Panc1 (cell line): ENCODE measurements at regions not wholly inside any gene's neighbourhood (a gene's known extent, or its start where the extent isn't known, plus 50 kb on each side); places are given as distances from the start of the nearest gene placed in this dataset.

ENCODE experiments used
- ATAC-seq: fragments of 200-7000 bp; cut with Tn5 transposase; 2 replicates; pipeline ENCODE4 v1.9.1; 2020; ENCODE audit warnings: mild to moderate bottlenecking, moderate library complexity
- BruUV-seq: library from RNA; stranded (reverse); fragments of 400-500 nt; replicated peaks from 2 replicates; lab custom pipeline; 2021; lab: Mats Ljungman, UMichigan
- CTCF ChIA-PET: fragments of 300-600 bp; sonication (Branson Sonifier 250); formaldehyde crosslinking; loops from one replicate; lab custom pipeline; 2022; ENCODE audit warnings: antibody characterized with exemption; lab: Charles Lee
- POLR2A ChIA-PET: fragments of 300-600 bp; sonication (Branson Sonifier 250); formaldehyde crosslinking; loops from one replicate; lab custom pipeline; 2022; ENCODE audit warnings: antibody characterized with exemption; lab: Charles Lee
- DNase-seq: peaks from one replicate; pipeline ENCODE4 v3.0.0-alpha.2; 2010; ENCODE audit warnings: low read depth, low spot score
- H3K27ac ChIP-seq: 2 replicates; pipeline ENCODE4 v1.5.1; 2011; ENCODE audit warnings: mild to moderate bottlenecking, low read length, inconsistent platforms
- H3K27me3 ChIP-seq: fragments of 200-500 bp; sonication (Bioruptor generic); 2 replicates; pipeline ENCODE4 v1.6.0; 2014; ENCODE audit warnings: low read length, inconsistent platforms; ENCODE audit not compliant: control insufficient read depth, insufficient read depth
- H3K36me3 ChIP-seq: fragments of 200-500 bp; sonication (Bioruptor generic); 2 replicates; pipeline ENCODE4 v1.5.1; 2014; ENCODE audit warnings: inconsistent platforms, mild to moderate bottlenecking, low read length, moderate library complexity; ENCODE audit not compliant: control insufficient read depth, insufficient read depth
- H3K4me1 ChIP-seq: 2 replicates; pipeline ENCODE4 v1.5.1; 2011; ENCODE audit warnings: inconsistent platforms, mild to moderate bottlenecking, low read length, moderate library complexity; ENCODE audit not compliant: control insufficient read depth, insufficient read depth
- H3K4me3 ChIP-seq, 2 experiments: 2 replicates each; pipeline ENCODE4 v1.5.1; 2011 to 2012; ENCODE audit warnings: low read depth in 2 of 2, low read length in 2 of 2, mild to moderate bottlenecking in 2 of 2, inconsistent platforms in 1 of 2, moderate library complexity in 1 of 2
- H3K9me3 ChIP-seq: fragments of 200-500 bp; sonication (Bioruptor generic); 2 replicates; pipeline ENCODE4 v1.5.1; 2014; ENCODE audit warnings: low read depth, mild to moderate bottlenecking, inconsistent platforms, low read length, moderate library complexity; ENCODE audit not compliant: control insufficient read depth, insufficient read depth
- POLR2AphosphoS5 ChIP-seq: IDR thresholded peaks from 2 replicates; pipeline ENCODE4 v1.6.1; 2012; ENCODE audit warnings: mild to moderate bottlenecking, low read depth, low read length, moderate library complexity
- SIN3A ChIP-seq: IDR thresholded peaks from 2 replicates; pipeline ENCODE4 v1.6.1; 2012; ENCODE audit warnings: low read depth, mild to moderate bottlenecking, low read length, moderate library complexity, borderline replicate concordance; ENCODE audit not compliant: insufficient read depth
- TCF7L2 ChIP-seq: IDR thresholded peaks from 2 replicates; pipeline ENCODE4 v1.6.1; 2011; ENCODE audit warnings: mild to moderate bottlenecking, low read depth, low read length, inconsistent platforms
- in situ Hi-C: cut with HindIII; loops from 2 replicates; pipeline ENCODE4 v1.10.0; 2016; ENCODE audit warnings: low sequenced_read_pairs, low pct_unique_long_range_greater_than_20kb
- intact Hi-C: fragments of 100-400 bp; cut with micrococcal nuclease; formaldehyde crosslinking; loops from one replicate; pipeline ENCODE4 v1.10.0; 2022; ENCODE audit not compliant: unreplicated experiment
- TF ChIP-seq, protein P1 (sequence below): fragments of 450-650 bp; IDR thresholded peaks from 2 replicates; pipeline ENCODE4 v1.5.1; 2017; ENCODE audit warnings: mild to moderate bottlenecking
- TF ChIP-seq, protein P2 (sequence below), 2 experiments: IDR thresholded peaks; 2 replicates each; pipeline ENCODE4 v1.6.1; 2011 to 2012; ENCODE audit warnings: low read depth in 2 of 2, control low read depth in 1 of 2, low read length in 1 of 2, mild to moderate bottlenecking in 1 of 2, moderate library complexity in 1 of 2; ENCODE audit not compliant: insufficient read depth in 1 of 2

GRCh38 chr4:176894498-176894897 lies 101.8 kb upstream of the VEGFC start:
- ChIA-PET CTCF (no interaction called here), POLR2A (no interaction called here)
- intact Hi-C loops, result no loop called here
- DNase-seq (no peak), ATAC-seq (no peak)
- H3K36me3 ChIP-seq, result no peaks in the 10 kb centered on the region
- no peaks in the 10 kb centered on the region for H3K27me3 ChIP-seq
- no peak overlapping the region for H3K4me3 ChIP-seq
- TF ChIP-seq, protein P1, sequence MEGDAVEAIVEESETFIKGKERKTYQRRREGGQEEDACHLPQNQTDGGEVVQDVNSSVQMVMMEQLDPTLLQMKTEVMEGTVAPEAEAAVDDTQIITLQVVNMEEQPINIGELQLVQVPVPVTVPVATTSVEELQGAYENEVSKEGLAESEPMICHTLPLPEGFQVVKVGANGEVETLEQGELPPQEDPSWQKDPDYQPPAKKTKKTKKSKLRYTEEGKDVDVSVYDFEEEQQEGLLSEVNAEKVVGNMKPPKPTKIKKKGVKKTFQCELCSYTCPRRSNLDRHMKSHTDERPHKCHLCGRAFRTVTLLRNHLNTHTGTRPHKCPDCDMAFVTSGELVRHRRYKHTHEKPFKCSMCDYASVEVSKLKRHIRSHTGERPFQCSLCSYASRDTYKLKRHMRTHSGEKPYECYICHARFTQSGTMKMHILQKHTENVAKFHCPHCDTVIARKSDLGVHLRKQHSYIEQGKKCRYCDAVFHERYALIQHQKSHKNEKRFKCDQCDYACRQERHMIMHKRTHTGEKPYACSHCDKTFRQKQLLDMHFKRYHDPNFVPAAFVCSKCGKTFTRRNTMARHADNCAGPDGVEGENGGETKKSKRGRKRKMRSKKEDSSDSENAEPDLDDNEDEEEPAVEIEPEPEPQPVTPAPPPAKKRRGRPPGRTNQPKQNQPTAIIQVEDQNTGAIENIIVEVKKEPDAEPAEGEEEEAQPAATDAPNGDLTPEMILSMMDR, result no peak
- TF ChIP-seq, protein P2, sequence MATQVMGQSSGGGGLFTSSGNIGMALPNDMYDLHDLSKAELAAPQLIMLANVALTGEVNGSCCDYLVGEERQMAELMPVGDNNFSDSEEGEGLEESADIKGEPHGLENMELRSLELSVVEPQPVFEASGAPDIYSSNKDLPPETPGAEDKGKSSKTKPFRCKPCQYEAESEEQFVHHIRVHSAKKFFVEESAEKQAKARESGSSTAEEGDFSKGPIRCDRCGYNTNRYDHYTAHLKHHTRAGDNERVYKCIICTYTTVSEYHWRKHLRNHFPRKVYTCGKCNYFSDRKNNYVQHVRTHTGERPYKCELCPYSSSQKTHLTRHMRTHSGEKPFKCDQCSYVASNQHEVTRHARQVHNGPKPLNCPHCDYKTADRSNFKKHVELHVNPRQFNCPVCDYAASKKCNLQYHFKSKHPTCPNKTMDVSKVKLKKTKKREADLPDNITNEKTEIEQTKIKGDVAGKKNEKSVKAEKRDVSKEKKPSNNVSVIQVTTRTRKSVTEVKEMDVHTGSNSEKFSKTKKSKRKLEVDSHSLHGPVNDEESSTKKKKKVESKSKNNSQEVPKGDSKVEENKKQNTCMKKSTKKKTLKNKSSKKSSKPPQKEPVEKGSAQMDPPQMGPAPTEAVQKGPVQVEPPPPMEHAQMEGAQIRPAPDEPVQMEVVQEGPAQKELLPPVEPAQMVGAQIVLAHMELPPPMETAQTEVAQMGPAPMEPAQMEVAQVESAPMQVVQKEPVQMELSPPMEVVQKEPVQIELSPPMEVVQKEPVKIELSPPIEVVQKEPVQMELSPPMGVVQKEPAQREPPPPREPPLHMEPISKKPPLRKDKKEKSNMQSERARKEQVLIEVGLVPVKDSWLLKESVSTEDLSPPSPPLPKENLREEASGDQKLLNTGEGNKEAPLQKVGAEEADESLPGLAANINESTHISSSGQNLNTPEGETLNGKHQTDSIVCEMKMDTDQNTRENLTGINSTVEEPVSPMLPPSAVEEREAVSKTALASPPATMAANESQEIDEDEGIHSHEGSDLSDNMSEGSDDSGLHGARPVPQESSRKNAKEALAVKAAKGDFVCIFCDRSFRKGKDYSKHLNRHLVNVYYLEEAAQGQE (IDR thresholded peaks at IDR 0.05; ENCODE audit: insufficient read depth in 1 of 2, low read depth in 2 of 2, low read length in 1 of 2), result no peak
- no peak for TF ChIP-seq SIN3A
- TF ChIP-seq TCF7L2, result no peak
- no peak for TF ChIP-seq POLR2AphosphoS5
- in situ Hi-C loops, result no loop called here
- H3K9me3 ChIP-seq, result no peaks in the 10 kb centered on the region
- H3K27ac ChIP-seq, result no peak overlapping the region
- no TSS peak for BruUV-seq
- no peaks in the 10 kb centered on the region; the same call in 1 of the 2 replicates for H3K4me1 ChIP-seq

DNA sequence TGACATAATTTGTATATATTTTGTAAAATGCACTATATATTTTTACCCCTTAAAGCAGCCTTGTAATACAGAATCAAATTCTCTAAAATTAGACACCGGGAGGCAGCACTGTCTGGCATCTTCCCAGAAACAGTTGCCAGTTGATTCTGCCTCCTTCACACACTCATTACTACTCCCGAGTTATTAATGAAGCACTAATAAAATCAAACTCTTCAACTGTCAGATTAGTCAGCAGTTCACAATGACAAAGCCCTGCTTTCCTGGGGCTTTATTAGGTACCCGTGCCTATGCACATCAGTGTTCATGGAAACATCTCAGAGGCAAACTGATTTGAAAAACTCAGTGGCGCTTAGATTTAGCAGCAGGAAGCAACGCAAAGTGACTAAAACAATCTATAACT lies 103.5 kb upstream of the VEGFC start:
- ChIA-PET POLR2A (no interaction called here), CTCF (no interaction called here)
- H3K27ac ChIP-seq, result no peak overlapping the region
- ATAC-seq (no peak), DNase-seq (no peak)
- no peaks in the 10 kb centered on the region for H3K36me3 ChIP-seq
- no peak overlapping the region for H3K4me3 ChIP-seq
- H3K9me3 ChIP-seq, result no peaks in the 10 kb centered on the region
- H3K27me3 ChIP-seq, result no peaks in the 10 kb centered on the region
- no peak for TF ChIP-seq TCF7L2
- H3K4me1 ChIP-seq, result peaks cover 5% of the 10 kb centered on the region; the same call in 1 of the 2 replicates
- in situ Hi-C loops, result no loop called here
- no TSS peak for BruUV-seq
- intact Hi-C loops, result no loop called here

DNA sequence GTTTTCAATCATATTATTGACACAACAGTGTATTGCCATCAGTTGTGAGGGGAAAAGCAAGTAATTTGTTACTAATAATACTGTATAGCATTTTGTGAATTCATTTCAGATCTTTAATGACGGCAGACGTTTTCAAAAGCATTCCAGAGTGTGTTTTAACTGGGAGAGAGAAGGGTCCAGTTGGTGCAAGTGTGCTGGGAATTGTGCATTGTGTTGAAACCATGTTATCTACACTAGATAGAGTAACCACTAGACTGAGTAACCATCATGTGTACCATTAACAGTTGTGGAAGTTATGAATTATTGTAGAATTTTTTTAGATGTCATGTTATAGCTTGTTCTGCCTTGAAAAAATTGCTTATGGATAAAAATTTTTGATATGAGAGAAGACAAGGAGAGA lies 104.5 kb upstream of the VEGFC start:
- no TSS peak for BruUV-seq
- TF ChIP-seq, protein P1, result no peak
- TF ChIP-seq, protein P2 (IDR thresholded peaks at IDR 0.05; ENCODE audit: insufficient read depth in 1 of 2, low read depth in 2 of 2, low read length in 1 of 2), result no peak
- TF ChIP-seq POLR2AphosphoS5 (no peak), SIN3A (no peak), TCF7L2 (no peak)
- no peaks in the 10 kb centered on the region for H3K27me3 ChIP-seq
- CTCF ChIA-PET, result no interaction called here
- no peaks in the 10 kb centered on the region for H3K9me3 ChIP-seq
- H3K36me3 ChIP-seq, result no peaks in the 10 kb centered on the region
- ATAC-seq (no peak), DNase-seq (no peak)
- no peak overlapping the region for H3K4me3 ChIP-seq
- in situ Hi-C loops (no loop called here), intact Hi-C loops (no loop called here)
- peaks cover 9% of the 10 kb centered on the region; the same call in 1 of the 2 replicates for H3K4me1 ChIP-seq
- POLR2A ChIA-PET, result no interaction called here
- H3K27ac ChIP-seq, result no peak overlapping the region
